ENCODE measurements at regions not wholly inside any gene's neighbourhood (a gene's known extent, or its start where the extent isn't known, plus 50 kb on each side); places are given as distances from the start of the nearest gene placed in this dataset.

DNA sequence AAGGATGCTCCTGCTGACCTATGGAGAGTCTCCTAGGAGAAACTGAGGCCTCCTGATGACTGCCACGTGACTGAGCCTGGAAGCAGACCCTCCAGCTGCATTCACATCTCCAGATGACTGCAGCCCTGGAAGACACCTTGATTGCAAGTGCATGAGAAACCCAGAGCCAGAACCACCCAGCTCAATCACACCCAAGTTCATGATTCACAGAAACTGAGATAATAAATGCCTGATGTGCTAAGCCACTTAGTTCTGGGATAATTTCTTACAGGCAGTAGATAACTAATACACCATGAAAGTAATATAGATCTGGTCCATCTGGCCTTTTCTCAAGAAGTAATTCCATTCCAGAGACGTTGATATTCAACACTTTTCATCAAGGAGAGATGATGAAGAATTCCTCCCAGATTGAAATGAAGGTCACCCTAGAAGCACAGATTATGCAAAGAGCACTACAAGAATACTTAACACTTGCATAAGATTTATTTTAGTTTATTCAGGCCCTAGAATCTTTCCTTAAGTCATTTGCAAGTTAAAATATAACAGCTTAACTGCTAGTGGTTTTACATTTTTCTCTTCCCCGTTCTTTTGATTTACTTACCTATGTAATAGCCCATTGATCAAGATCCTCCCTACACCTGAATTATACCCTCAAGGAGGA is 208.2 kb upstream of the INHBA start:
- Mint-ChIP-seq H3K4me1 (ENCODE audit: low read depth) (no peaks in the 10 kb centered on the region), H3K9me3 (no peaks in the 10 kb centered on the region), H3K27ac (no peak overlapping the region), H3K36me3 (ENCODE audit: low read depth) (no peaks in the 10 kb centered on the region), H3K4me3 (no peak overlapping the region), H3K27me3 (peaks cover 6% of the 10 kb centered on the region)
- ChIA-PET POLR2A (no interaction called here), CTCF (no interaction called here)
- ATAC-seq (ENCODE audit: poor library complexity) (no peak), DNase-seq (no peak)
- Histone ChIP-seq H3K27me3 (ENCODE audit: control insufficient read depth in 1 of 2, insufficient read depth in 2 of 2, low read length in 2 of 2) (no peaks in the 10 kb centered on the region), H3K27ac (ENCODE audit: low read depth in 1 of 2, low read length in 2 of 2) (no peak overlapping the region), H3K9me3 (ENCODE audit: control insufficient read depth in 1 of 2, insufficient read depth in 1 of 2, low read length in 2 of 2) (no peaks in the 10 kb centered on the region), H3K4me1 (ENCODE audit: insufficient read depth, low read length) (no peaks in the 10 kb centered on the region), H3K36me3 (ENCODE audit: insufficient read depth, low read length) (no peaks in the 10 kb centered on the region), H3K4me3 (ENCODE audit: low read length) (no peak overlapping the region)
- intact Hi-C loops (cut with DNase I, micrococcal nuclease): no loop called here
- TF ChIP-seq, protein P1, sequence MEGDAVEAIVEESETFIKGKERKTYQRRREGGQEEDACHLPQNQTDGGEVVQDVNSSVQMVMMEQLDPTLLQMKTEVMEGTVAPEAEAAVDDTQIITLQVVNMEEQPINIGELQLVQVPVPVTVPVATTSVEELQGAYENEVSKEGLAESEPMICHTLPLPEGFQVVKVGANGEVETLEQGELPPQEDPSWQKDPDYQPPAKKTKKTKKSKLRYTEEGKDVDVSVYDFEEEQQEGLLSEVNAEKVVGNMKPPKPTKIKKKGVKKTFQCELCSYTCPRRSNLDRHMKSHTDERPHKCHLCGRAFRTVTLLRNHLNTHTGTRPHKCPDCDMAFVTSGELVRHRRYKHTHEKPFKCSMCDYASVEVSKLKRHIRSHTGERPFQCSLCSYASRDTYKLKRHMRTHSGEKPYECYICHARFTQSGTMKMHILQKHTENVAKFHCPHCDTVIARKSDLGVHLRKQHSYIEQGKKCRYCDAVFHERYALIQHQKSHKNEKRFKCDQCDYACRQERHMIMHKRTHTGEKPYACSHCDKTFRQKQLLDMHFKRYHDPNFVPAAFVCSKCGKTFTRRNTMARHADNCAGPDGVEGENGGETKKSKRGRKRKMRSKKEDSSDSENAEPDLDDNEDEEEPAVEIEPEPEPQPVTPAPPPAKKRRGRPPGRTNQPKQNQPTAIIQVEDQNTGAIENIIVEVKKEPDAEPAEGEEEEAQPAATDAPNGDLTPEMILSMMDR (IDR thresholded peaks at IDR 0.05): no peak

GRCh38 chr7:41907444-41907843 is 204.6 kb upstream of the INHBA start:
- no peak overlapping the region for H3K27ac Mint-ChIP-seq
- Histone ChIP-seq H3K9me3 (ENCODE audit: control insufficient read depth in 1 of 2, insufficient read depth in 1 of 2, low read length in 2 of 2) (no peaks in the 10 kb centered on the region), H3K36me3 (ENCODE audit: insufficient read depth, low read length) (no peaks in the 10 kb centered on the region), H3K27me3 (ENCODE audit: control insufficient read depth in 1 of 2, insufficient read depth in 2 of 2, low read length in 2 of 2) (no peaks in the 10 kb centered on the region), H3K27ac (ENCODE audit: low read depth in 1 of 2, low read length in 2 of 2) (no peak overlapping the region), H3K4me1 (ENCODE audit: insufficient read depth, low read length) (no peaks in the 10 kb centered on the region), H3K4me3 (ENCODE audit: low read length) (no peak overlapping the region)
- peaks cover 2% of the 10 kb centered on the region for H3K9me3 Mint-ChIP-seq
- intact Hi-C loops (cut with DNase I, micrococcal nuclease): no loop called here
- TF ChIP-seq, protein P1 (IDR thresholded peaks at IDR 0.05): no peak
- no peaks in the 10 kb centered on the region for H3K27me3 Mint-ChIP-seq
- H3K4me3 Mint-ChIP-seq: no peak overlapping the region
- ChIA-PET CTCF (no interaction called here), POLR2A (no interaction called here)
- ATAC-seq (ENCODE audit: poor library complexity) (no peak), DNase-seq (no peak)
- no peaks in the 10 kb centered on the region for H3K36me3 Mint-ChIP-seq (ENCODE audit: low read depth)
- H3K4me1 Mint-ChIP-seq (ENCODE audit: low read depth): no peaks in the 10 kb centered on the region

DNA sequence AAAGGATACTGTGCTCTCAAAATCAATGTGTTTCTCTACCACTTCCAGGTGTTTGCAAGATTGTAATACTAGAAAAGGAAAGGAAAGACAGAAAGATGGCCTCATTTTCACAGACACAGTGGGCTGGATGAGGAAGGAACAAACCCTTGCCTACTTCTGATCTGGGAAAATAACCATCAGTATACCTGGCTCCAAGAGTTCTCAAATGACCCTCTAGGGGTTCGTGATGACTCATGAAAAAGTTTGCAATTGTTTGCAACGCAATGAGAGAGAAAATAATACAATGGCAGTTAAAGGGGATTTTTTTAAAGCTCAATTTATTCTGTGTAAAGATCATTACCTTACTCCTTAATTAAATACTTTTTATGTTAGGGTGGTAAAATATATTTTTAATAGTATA is 197.6 kb upstream of the INHBA start:
- Mint-ChIP-seq H3K9me3 (peaks cover 2% of the 10 kb centered on the region), H3K27me3 (peaks cover 7% of the 10 kb centered on the region), H3K4me3 (no peak overlapping the region), H3K36me3 (ENCODE audit: low read depth) (no peaks in the 10 kb centered on the region), H3K27ac (no peak overlapping the region), H3K4me1 (ENCODE audit: low read depth) (no peaks in the 10 kb centered on the region)
- intact Hi-C loops (cut with DNase I, micrococcal nuclease): no loop called here
- Histone ChIP-seq H3K9me3 (ENCODE audit: control insufficient read depth in 1 of 2, insufficient read depth in 1 of 2, low read length in 2 of 2) (no peaks in the 10 kb centered on the region), H3K27ac (ENCODE audit: low read depth in 1 of 2, low read length in 2 of 2) (no peak overlapping the region), H3K36me3 (ENCODE audit: insufficient read depth, low read length) (no peaks in the 10 kb centered on the region), H3K27me3 (ENCODE audit: control insufficient read depth in 1 of 2, insufficient read depth in 2 of 2, low read length in 2 of 2) (no peaks in the 10 kb centered on the region), H3K4me1 (ENCODE audit: insufficient read depth, low read length) (no peaks in the 10 kb centered on the region), H3K4me3 (ENCODE audit: low read length) (no peak overlapping the region)
- DNase-seq: no peak
- ATAC-seq (ENCODE audit: poor library complexity): no peak
- TF ChIP-seq, protein P1 (IDR thresholded peaks at IDR 0.05): no peak
- ChIA-PET POLR2A (interaction anchor here (0.6 kb wide), 1 partner anchor 628 kb away, joined by 3 read pairs; no protein-coding TSS in a partner anchor), CTCF (no interaction called here)
